HG03469 (cell line): ENCODE measurements at regions not wholly inside any gene's neighbourhood (a gene's known extent, or its start where the extent isn't known, plus 50 kb on each side); places are given as distances from the start of the nearest gene placed in this dataset.

Experiments
- ATAC-seq: cut with Tn5 transposase; IDR thresholded peaks from one replicate; pipeline ENCODE4 v1.9.1; 2021; ENCODE audit warnings: mild to moderate bottlenecking, moderate library complexity, moderate number of reproducible peaks; ENCODE audit not compliant: unreplicated experiment

DNA sequence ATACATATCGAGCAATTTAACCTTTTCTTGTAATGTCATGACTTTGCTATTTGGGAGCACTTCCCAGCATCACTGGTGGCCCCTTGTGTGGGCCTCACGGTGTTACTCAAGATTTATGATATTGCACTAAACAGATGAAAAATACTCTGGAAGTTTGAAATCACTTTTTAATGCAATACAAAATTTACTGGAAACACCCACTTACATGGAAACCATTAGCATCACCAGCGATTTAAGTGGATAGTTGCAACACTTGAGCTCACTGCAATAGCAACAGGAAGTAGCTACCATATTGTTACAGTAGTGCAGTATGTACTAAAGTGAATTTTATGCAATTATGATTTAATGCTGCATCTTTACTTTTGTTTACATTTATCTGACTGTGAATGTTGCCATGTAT, 184.4 kb downstream of the MDFIC start:
- no peak for ATAC-seq

DNA sequence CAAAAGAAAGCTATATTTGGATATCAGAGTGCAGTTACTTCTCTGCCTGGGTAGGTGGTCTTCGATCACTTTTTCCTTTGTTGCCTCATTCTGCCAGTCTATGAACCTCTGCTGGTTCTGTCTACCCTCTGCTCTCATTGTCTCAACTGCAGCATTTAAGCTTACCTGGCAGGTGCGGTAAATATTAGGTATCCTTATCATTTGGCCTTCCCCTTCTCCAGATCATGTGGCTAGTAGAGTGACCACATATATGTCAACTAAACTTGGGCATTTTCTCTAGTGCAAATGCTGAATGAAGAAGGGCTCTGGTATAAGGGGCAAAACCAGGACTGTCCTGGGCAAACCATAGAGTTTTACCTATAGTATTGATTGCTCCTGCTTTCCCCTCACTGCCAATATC, 180.8 kb downstream of the MDFIC start:
- ATAC-seq, result no peak

DNA sequence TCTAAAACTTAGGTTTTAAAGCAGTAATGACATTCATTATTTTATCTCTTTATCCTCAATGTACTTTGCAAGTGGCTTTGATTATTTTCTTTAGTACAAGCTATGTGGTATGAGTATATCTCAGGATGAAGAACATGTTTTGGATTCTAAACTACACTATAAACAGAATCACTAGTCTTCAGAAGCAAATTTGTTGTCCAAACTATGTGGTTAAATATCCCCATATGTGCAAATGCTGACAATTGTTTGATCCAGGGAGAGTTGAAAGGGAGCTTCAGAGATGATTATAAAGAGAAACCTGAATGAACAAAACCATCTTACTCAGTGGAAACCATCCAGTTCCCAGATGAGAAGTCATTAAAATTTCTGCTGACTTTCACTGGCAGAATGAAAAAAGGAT, 179.3 kb downstream of the MDFIC start:
- ATAC-seq, result no peak

DNA sequence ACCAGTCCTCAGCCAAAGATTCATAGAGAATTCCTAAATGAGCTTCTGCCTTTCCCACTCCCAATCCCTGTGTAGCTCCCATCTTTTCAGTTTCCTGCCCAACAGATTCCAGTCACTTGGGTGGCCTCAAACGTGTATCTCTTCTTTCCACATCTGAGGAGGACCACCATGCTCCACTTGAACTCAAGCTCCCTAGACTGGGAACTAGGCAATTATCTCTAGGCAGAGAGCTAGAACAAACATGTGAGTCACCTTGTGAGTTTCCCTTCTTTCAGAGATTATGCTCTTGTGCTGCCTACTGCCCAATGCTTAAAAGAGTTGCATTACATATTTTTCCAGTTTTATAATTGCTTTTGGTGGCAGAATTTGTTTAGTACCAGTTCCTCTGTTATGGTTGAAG, 178.0 kb downstream of the MDFIC start:
- no peak for ATAC-seq

DNA sequence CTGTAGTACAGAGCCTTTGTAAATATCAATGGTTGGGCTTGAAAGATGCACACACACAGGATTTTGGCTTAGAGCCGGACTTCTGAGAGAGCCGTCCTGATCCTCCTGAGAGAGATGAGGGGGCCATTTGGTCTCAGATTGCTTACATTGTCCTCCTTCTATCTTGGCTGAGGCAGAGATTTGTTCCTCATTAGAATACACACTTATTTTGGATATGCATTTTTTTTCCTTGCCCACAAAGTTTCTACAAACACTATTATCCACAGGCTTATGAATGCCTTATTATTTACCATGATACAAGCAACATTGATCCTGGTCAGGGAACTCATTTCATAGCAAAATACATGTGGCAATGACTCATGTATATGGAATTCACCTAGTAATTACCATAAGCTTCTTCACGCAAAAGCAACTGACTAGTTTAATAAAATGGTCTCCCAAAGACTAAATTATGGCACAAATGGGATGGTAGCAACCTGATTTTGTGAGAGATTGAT, 175.3 kb downstream of the MDFIC start:
- ATAC-seq, result no peak

DNA sequence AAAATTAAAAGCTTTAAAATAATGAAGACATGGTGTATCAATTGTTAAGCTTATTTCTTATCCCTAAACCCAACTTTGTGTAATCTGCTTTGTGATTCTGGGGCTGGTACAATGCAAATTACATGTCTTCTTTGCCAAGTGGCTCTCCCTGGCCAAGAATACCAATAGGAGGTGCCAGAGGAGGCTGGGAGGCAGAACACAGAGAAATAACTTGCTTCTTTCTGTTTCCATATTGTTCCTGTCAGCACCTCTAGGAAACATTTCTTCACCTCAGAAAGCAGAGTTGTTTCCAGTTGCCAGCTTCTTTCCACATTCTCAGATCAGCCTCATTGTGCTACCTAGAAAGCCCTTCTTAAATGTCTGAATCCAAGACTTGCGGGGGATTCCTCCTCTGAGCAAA, 174.4 kb downstream of the MDFIC start:
- no peak for ATAC-seq

DNA sequence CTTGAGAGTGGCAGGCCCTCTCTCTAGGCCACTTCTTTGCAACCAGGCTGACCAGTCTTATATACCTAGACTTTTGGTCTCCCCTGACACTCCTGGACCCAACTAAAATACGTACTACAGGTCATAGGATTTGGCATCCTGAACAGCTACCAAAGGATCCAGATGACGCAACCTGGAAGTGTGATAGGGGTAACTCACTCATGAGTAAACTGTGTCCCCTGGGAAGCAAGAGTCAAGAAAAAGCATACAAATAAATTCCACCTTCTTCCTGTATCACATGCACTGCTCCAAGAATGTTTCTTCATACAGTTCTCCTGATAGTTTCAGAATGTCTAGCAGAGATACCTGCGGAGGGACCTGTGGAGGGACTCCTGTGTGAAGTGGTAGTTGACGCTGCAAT, 172.3 kb downstream of the MDFIC start:
- no peak for ATAC-seq

DNA sequence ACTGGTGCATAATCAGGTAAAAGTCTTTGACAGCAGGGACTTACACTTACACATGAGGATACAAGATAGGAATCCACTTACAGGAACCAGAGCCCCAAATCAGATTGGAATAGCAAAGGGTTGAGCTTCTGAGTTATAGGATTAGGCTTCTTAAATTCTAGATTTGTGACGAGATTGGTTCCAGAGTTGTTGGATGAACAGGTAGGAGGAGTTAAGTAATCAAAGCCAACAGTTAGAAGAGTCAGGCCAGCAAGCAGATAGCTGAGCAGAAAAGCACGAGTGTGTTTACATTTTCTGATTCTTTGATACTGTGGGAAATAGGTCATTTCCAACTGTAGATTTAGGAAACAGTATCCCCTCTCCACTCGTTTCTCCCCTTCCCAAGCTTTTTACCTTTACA, 167.0 kb downstream of the MDFIC start:
- ATAC-seq, result no peak

DNA sequence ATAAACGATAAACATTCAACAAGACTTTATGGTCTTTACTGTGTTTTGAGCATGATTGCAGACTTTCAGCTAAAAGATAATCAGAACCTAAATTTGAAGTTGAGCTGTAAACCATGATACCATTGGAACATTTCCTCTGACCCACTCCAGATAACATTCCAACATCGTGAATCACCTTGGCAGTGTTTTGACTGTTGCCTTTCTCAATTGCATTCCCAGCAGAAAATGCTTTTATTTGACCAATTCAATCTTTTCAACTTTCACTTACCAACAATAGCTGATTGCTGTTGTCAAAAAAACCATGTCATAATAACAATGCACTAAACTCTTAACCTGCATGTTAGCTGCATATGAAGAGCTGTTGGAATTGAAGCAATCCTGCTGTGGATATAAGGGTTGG, 165.5 kb downstream of the MDFIC start:
- no peak for ATAC-seq

DNA sequence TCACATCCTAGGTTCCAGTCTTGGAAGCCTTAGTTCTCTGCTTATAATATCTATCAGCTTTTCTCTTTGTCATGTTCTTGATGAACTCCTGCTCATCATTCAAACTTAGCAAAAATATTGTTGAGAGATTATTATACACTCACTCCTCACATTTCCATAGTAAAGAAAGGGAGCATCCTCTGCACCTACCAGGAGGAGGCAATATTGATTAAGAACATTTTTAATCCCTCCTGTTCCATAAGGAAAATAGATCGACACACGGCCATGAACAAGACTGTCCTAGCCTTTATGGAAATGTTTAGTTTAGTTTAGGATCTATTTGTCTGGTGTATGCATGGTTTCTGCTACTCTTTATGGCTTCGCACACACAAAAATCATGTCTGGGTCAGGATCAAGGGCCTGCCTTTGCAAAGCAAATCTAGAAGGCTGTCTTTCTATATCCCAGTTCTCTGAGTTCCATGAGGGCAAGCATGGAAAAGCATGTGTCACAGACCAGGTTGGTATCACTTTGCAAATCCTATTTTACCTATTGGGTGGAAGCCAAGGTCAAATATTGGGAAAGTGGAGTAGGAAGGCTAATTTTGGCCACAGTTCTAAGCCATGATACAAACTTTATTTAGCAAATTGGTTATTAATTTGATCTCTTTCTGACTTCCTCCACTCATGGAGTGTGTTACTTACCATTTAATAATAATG, 164.4 kb downstream of the MDFIC start:
- no peak for ATAC-seq

DNA sequence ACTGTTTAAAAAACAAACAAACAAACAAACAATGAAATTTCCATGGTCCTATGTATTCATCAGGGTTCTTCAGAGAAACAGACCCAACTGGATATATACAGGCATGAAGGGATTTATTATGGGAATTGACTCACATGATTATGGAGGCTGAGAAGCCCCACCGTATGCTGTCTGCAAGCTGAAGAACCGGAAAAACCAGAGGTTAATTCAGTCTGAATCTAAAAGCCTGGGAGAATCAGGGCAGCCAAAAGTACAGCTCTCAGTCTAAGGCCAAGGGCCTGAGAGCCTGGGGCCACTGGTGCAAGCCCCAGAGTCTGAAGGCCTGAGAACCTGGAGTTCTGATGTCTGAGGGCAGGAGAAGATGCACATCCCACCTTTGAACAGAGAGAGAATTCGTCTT, 163.5 kb downstream of the MDFIC start:
- no peak for ATAC-seq

DNA sequence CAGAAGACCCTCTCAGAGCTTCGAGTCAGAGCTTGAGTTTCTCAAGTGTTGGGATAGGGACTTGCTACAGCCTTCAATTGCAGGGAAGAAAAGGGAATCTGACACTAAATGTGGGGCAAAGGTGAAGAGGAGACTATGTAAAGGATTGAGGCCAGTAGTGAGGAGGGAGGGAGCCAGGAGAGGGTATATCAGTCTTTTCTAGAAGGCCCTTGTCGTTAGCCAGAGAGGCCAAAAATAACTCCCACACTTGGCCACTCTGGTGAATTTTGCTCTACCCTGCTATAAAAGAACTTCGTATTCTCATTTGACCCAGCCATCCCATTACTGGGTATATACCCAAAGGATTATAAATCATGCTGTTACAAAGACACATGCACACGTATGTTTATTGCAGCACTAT, 162.0 kb downstream of the MDFIC start:
- no peak for ATAC-seq

DNA sequence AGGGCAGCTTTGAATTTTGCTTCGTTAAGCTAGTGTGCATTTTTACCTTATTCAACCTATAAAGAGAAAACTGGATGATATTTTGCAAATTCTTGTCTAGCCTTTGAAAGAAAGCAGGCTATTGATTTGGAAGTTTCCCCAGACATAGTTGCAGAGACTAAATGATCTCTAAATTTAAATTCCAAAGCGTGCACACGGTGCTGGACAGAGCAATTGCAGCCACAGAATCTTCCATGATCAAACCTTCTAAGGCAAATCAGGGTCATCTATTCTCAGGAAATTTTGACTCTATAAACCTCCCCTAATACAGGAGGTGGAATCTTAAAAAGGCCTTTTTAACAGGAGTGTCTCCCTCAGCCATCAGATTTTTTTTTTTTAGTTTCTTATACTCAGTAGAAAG, 159.9 kb downstream of the MDFIC start:
- ATAC-seq, result no peak

DNA sequence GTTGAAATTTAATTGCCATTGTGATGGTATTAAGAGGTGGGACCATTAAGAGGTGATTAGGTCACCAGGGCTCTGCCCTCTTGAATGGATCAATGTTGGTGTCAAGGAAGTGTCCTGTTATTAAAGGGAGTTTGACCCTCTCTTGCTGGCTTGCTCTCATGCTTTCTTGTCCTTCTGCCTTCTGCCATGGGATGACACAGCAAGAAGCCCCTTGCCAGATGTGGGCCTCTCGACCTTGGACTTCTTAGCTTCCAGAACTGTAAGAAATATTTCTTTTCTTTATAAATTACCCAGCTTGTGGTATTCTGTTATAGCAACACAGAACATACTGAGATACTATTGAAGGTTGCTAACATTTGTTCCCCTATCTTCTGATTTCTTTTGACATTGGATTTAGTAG, 157.0 kb downstream of the MDFIC start:
- no peak for ATAC-seq

DNA sequence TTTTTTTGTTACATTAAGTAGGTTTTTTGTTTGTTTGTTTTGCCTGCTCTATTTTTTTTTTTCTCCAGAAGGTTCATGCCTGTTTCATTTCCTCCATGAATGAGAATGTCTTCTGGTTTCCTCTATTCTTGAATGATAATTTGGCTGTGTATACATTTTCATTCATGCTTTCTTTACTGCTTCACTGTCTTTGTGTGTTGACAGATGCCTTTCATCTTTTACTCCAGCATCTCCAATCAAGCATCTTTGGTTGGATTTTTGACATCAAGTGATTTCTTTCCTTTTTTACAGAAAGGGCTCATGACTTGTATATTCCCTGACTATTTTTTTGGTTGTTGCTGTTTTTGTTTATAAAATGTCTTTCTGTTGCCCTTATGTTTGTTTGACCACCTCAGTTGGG, 156.5 kb downstream of the MDFIC start:
- no peak for ATAC-seq

DNA sequence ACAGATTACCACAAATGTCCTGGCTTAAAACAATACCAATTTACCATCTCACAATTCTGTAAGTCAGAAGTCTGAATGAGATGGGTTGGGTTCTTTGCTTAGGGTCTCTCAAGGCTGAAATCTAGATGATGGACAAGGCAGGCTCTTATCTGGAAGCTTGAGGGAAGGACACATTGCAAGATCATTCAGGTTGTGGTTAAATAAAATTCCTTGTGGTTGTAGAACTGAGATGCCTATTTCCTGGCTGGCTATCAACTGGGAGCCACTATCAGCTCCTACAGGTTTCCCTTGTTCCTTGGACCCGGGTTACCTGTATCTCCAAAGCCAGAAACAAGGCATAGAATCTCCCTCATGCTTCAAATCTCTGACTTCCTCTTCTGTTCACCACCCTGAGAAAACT, 148.4 kb downstream of the MDFIC start:
- ATAC-seq, result no peak
